ENCODE measurements at regions not wholly inside any gene's neighbourhood (a gene's known extent, or its start where the extent isn't known, plus 50 kb on each side); places are given as distances from the start of the nearest gene placed in this dataset.

GRCh38 chr1:229895605-229896004 is 171.4 kb upstream of the GALNT2 start:
- no peaks in the 10 kb centered on the region for H3K4me1 ChIP-seq (ENCODE audit: control insufficient read depth in 5 of 5, insufficient read depth in 5 of 5, low read length in 5 of 5)
- H3K9me3 ChIP-seq (ENCODE audit: control insufficient read depth in 5 of 5, low read length in 5 of 5): peaks cover 0 to 4% (median 0%) of the 10 kb centered on the region in 5 donors
- no peak overlapping the region for H3K27ac ChIP-seq (ENCODE audit: low read depth, low read length)
- H3K4me3 ChIP-seq (ENCODE audit: low read depth in 1 of 5, low read length in 5 of 5): no peak overlapping the region
- no peaks in the 10 kb centered on the region for H3K36me3 ChIP-seq (ENCODE audit: control insufficient read depth in 5 of 5, insufficient read depth in 5 of 5, low read length in 5 of 5)
- no peak overlapping the region for H3K9ac ChIP-seq (ENCODE audit: low read length in 5 of 5)
- peaks cover 0 to 25% (median 2%) of the 10 kb centered on the region in 5 donors for H3K27me3 ChIP-seq (ENCODE audit: control insufficient read depth in 5 of 5, insufficient read depth in 4 of 5, low read length in 5 of 5)

DNA sequence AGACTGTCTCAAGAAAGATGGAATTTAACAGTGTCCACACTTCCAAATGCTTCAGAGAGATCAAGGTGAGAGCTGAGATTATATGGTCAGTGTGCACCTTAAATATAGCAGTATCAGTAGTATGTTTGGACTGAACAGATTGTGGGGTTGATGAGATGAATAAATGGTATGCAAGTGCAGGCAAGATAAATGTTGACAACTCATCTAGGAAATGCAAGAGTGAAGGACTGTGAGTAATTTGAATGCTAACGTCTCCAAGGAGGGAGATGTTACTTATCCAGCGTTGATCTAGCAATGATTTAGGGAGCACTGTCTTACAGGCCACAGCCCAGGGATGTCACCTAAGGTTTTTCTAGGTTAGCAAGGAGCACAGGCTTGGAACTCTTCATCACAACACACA is 170.7 kb upstream of the GALNT2 start:
- H3K36me3 ChIP-seq (ENCODE audit: control insufficient read depth in 5 of 5, insufficient read depth in 5 of 5, low read length in 5 of 5): no peaks in the 10 kb centered on the region
- no peaks in the 10 kb centered on the region for H3K4me1 ChIP-seq (ENCODE audit: control insufficient read depth in 5 of 5, insufficient read depth in 5 of 5, low read length in 5 of 5)
- H3K27me3 ChIP-seq (ENCODE audit: control insufficient read depth in 5 of 5, insufficient read depth in 4 of 5, low read length in 5 of 5): peaks cover 0 to 25% (median 2%) of the 10 kb centered on the region in 5 donors
- H3K4me3 ChIP-seq (ENCODE audit: low read depth in 1 of 5, low read length in 5 of 5): no peak overlapping the region
- H3K27ac ChIP-seq (ENCODE audit: low read depth, low read length): no peak overlapping the region
- H3K9me3 ChIP-seq (ENCODE audit: control insufficient read depth in 5 of 5, low read length in 5 of 5): peaks cover 0 to 9% (median 0%) of the 10 kb centered on the region in 5 donors
- no peak overlapping the region for H3K9ac ChIP-seq (ENCODE audit: low read length in 5 of 5)

DNA sequence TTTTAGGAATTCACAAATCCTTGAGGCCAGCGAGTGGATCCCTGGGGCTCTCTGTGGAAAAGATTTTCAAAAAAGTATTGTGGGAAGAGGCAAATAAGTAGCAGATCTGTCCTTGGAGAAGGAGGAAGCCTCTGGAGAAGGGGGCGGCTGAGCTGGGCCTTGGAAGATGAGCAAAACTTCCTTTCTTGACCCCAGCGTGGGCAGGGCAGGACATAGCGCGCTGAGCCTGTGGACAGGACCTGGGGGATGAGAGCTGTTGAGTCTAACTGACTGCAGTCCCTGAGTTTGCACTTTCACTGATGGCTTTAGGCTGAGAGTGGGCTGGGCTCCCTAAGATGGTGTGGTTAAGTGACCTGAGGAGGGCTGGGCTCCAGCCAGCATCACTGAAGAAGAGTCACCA is 170.2 kb upstream of the GALNT2 start:
- Histone ChIP-seq H3K36me3 (ENCODE audit: control insufficient read depth in 5 of 5, insufficient read depth in 5 of 5, low read length in 5 of 5) (no peaks in the 10 kb centered on the region), H3K27me3 (ENCODE audit: control insufficient read depth in 5 of 5, insufficient read depth in 4 of 5, low read length in 5 of 5) (peaks cover 0 to 25% (median 2%) of the 10 kb centered on the region in 5 donors), H3K27ac (ENCODE audit: low read depth, low read length) (no peak overlapping the region), H3K9me3 (ENCODE audit: control insufficient read depth in 5 of 5, low read length in 5 of 5) (peaks cover 0 to 12% (median 3%) of the 10 kb centered on the region in 5 donors), H3K9ac (ENCODE audit: low read length in 5 of 5) (no peak overlapping the region), H3K4me1 (ENCODE audit: control insufficient read depth in 5 of 5, insufficient read depth in 5 of 5, low read length in 5 of 5) (no peaks in the 10 kb centered on the region), H3K4me3 (ENCODE audit: low read depth in 1 of 5, low read length in 5 of 5) (no peak overlapping the region)

- no peaks in the 10 kb centered on the region for H3K36me3 ChIP-seq (ENCODE audit: control insufficient read depth in 5 of 5, insufficient read depth in 5 of 5, low read length in 5 of 5)
- no peak overlapping the region for H3K27ac ChIP-seq (ENCODE audit: low read depth, low read length)
- peaks cover 0 to 12% (median 3%) of the 10 kb centered on the region in 5 donors for H3K9me3 ChIP-seq (ENCODE audit: control insufficient read depth in 5 of 5, low read length in 5 of 5)
- H3K4me3 ChIP-seq (ENCODE audit: low read depth in 1 of 5, low read length in 5 of 5): no peak overlapping the region
- peaks cover 0 to 25% (median 2%) of the 10 kb centered on the region in 5 donors for H3K27me3 ChIP-seq (ENCODE audit: control insufficient read depth in 5 of 5, insufficient read depth in 4 of 5, low read length in 5 of 5)
- H3K4me1 ChIP-seq (ENCODE audit: control insufficient read depth in 5 of 5, insufficient read depth in 5 of 5, low read length in 5 of 5): no peaks in the 10 kb centered on the region
- no peak overlapping the region for H3K9ac ChIP-seq (ENCODE audit: low read length in 5 of 5)
These were observed 169.5 kb upstream of the GALNT2 start for GRCh38 chr1:229897501-229897900.

- no peaks in the 10 kb centered on the region for H3K4me1 ChIP-seq (ENCODE audit: control insufficient read depth in 5 of 5, insufficient read depth in 5 of 5, low read length in 5 of 5)
- no peak overlapping the region for H3K9ac ChIP-seq (ENCODE audit: low read length in 5 of 5)
- H3K9me3 ChIP-seq (ENCODE audit: control insufficient read depth in 5 of 5, low read length in 5 of 5): peaks cover 0 to 12% (median 3%) of the 10 kb centered on the region in 5 donors
- peaks cover 0 to 12% (median 2%) of the 10 kb centered on the region in 5 donors for H3K27me3 ChIP-seq (ENCODE audit: control insufficient read depth in 5 of 5, insufficient read depth in 4 of 5, low read length in 5 of 5)
- H3K4me3 ChIP-seq (ENCODE audit: low read depth in 1 of 5, low read length in 5 of 5): no peak overlapping the region
- no peak overlapping the region for H3K27ac ChIP-seq (ENCODE audit: low read depth, low read length)
- H3K36me3 ChIP-seq (ENCODE audit: control insufficient read depth in 5 of 5, insufficient read depth in 5 of 5, low read length in 5 of 5): no peaks in the 10 kb centered on the region
These were observed 166.8 kb upstream of the GALNT2 start for GRCh38 chr1:229900220-229900619.

- no peak overlapping the region for H3K9ac ChIP-seq (ENCODE audit: low read length in 5 of 5)
- H3K4me1 ChIP-seq (ENCODE audit: control insufficient read depth in 5 of 5, insufficient read depth in 5 of 5, low read length in 5 of 5): no peaks in the 10 kb centered on the region
- H3K9me3 ChIP-seq (ENCODE audit: control insufficient read depth in 5 of 5, low read length in 5 of 5): peaks cover 0 to 8% (median 3%) of the 10 kb centered on the region in 5 donors
- peaks cover 0 to 4% (median 2%) of the 10 kb centered on the region in 5 donors for H3K27me3 ChIP-seq (ENCODE audit: control insufficient read depth in 5 of 5, insufficient read depth in 4 of 5, low read length in 5 of 5)
- no peak overlapping the region for H3K4me3 ChIP-seq (ENCODE audit: low read depth in 1 of 5, low read length in 5 of 5)
- H3K36me3 ChIP-seq (ENCODE audit: control insufficient read depth in 5 of 5, insufficient read depth in 5 of 5, low read length in 5 of 5): no peaks in the 10 kb centered on the region
- no peak overlapping the region for H3K27ac ChIP-seq (ENCODE audit: low read depth, low read length)
These were observed 161.9 kb upstream of the GALNT2 start for GRCh38 chr1:229905031-229905545.

- Histone ChIP-seq H3K9ac (ENCODE audit: low read length in 5 of 5) (no peak overlapping the region), H3K27ac (ENCODE audit: low read depth, low read length) (no peak overlapping the region), H3K4me3 (ENCODE audit: low read depth in 1 of 5, low read length in 5 of 5) (no peak overlapping the region), H3K9me3 (ENCODE audit: control insufficient read depth in 5 of 5, low read length in 5 of 5) (peaks cover 0 to 8% (median 3%) of the 10 kb centered on the region in 5 donors), H3K4me1 (ENCODE audit: control insufficient read depth in 5 of 5, insufficient read depth in 5 of 5, low read length in 5 of 5) (no peaks in the 10 kb centered on the region), H3K36me3 (ENCODE audit: control insufficient read depth in 5 of 5, insufficient read depth in 5 of 5, low read length in 5 of 5) (no peaks in the 10 kb centered on the region), H3K27me3 (ENCODE audit: control insufficient read depth in 5 of 5, insufficient read depth in 4 of 5, low read length in 5 of 5) (peaks cover 0 to 4% (median 2%) of the 10 kb centered on the region in 5 donors)
These were observed 161.4 kb upstream of the GALNT2 start for GRCh38 chr1:229905652-229906051.

GRCh38 chr1:229907884-229908638 is 159.0 kb upstream of the GALNT2 start:
- no peaks in the 10 kb centered on the region for H3K36me3 ChIP-seq (ENCODE audit: control insufficient read depth in 5 of 5, insufficient read depth in 5 of 5, low read length in 5 of 5)
- no peaks in the 10 kb centered on the region for H3K9me3 ChIP-seq (ENCODE audit: control insufficient read depth in 5 of 5, low read length in 5 of 5)
- no peaks in the 10 kb centered on the region for H3K4me1 ChIP-seq (ENCODE audit: control insufficient read depth in 5 of 5, insufficient read depth in 5 of 5, low read length in 5 of 5)
- H3K9ac ChIP-seq (ENCODE audit: low read length in 5 of 5): no peak overlapping the region
- H3K27ac ChIP-seq (ENCODE audit: low read depth, low read length): no peak overlapping the region
- H3K4me3 ChIP-seq (ENCODE audit: low read depth in 1 of 5, low read length in 5 of 5): no peak overlapping the region
- peaks cover 0 to 4% (median 2%) of the 10 kb centered on the region in 5 donors for H3K27me3 ChIP-seq (ENCODE audit: control insufficient read depth in 5 of 5, insufficient read depth in 4 of 5, low read length in 5 of 5)

DNA sequence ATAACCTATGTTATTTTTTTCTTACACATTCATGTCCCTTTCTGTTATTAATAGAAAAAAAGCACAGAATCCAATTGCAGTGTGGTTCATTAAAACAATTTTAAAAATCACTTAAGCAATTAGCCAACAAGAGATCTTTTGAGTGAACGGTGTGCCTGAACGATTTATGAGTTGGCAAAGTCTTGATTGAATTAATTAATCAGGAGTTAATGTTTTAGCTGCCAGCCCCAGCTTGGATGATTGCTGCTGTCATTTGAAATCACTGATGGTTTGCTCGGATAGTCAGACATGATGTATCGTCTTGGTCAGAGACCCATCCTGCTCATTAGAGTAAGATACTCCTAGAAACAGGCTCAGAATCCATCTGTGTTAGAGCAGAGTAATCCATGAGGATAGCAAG is 158.3 kb upstream of the GALNT2 start:
- H3K36me3 ChIP-seq (ENCODE audit: control insufficient read depth in 5 of 5, insufficient read depth in 5 of 5, low read length in 5 of 5): no peaks in the 10 kb centered on the region
- H3K4me1 ChIP-seq (ENCODE audit: control insufficient read depth in 5 of 5, insufficient read depth in 5 of 5, low read length in 5 of 5): no peaks in the 10 kb centered on the region
- H3K4me3 ChIP-seq (ENCODE audit: low read depth in 1 of 5, low read length in 5 of 5): no peak overlapping the region
- no peak overlapping the region for H3K27ac ChIP-seq (ENCODE audit: low read depth, low read length)
- no peak overlapping the region for H3K9ac ChIP-seq (ENCODE audit: low read length in 5 of 5)
- H3K27me3 ChIP-seq (ENCODE audit: control insufficient read depth in 5 of 5, insufficient read depth in 4 of 5, low read length in 5 of 5): peaks cover 0 to 4% (median 2%) of the 10 kb centered on the region in 5 donors
- H3K9me3 ChIP-seq (ENCODE audit: control insufficient read depth in 5 of 5, low read length in 5 of 5): no peaks in the 10 kb centered on the region

DNA sequence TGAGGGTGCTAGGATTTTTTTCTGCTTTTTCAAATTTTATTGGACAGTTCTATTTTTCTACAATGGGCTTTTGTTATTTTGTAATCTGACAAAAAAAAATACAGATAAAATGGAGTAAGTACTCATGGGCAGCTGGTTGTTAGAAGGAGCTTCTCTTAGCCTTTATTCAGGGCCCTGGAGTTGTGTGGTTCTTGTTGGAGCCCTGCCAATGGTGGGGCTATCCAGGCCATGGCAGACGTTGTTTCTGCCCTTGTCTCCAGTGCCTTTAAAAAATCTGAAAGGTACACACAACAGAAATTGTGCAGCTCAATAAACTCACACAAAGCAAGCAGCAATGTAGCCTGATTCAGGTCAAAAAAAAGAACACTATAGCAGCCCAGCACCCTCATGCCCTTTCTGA is 153.5 kb upstream of the GALNT2 start:
- no peaks in the 10 kb centered on the region for H3K9me3 ChIP-seq (ENCODE audit: control insufficient read depth in 5 of 5, low read length in 5 of 5)
- no peak overlapping the region for H3K4me3 ChIP-seq (ENCODE audit: low read depth in 1 of 5, low read length in 5 of 5)
- no peaks in the 10 kb centered on the region for H3K4me1 ChIP-seq (ENCODE audit: control insufficient read depth in 5 of 5, insufficient read depth in 5 of 5, low read length in 5 of 5)
- H3K27me3 ChIP-seq (ENCODE audit: control insufficient read depth in 5 of 5, insufficient read depth in 4 of 5, low read length in 5 of 5): peaks cover 0 to 2% (median 0%) of the 10 kb centered on the region in 5 donors
- H3K36me3 ChIP-seq (ENCODE audit: control insufficient read depth in 5 of 5, insufficient read depth in 5 of 5, low read length in 5 of 5): no peaks in the 10 kb centered on the region
- H3K9ac ChIP-seq (ENCODE audit: low read length in 5 of 5): no peak overlapping the region
- no peak overlapping the region for H3K27ac ChIP-seq (ENCODE audit: low read depth, low read length)
